T-helper 9 cell (primary cell): ENCODE measurements at regions not wholly inside any gene's neighbourhood (a gene's known extent, or its start where the extent isn't known, plus 50 kb on each side); places are given as distances from the start of the nearest gene placed in this dataset.
"Not testable (repeated sequence)": the region's sequence is repeated elsewhere in the genome, so short reads cannot be mapped to it uniquely, and the experiment has no call there.

ENCODE experiments used
- DNase-seq: peaks from one replicate; pipeline ENCODE4 v3.0.0-alpha.2; 2020

GRCh38 chr5:162487528-162488525 is 420.3 kb downstream of the GABRG2 start:
- DNase-seq = no peak

- no peak for DNase-seq
These were observed 428.7 kb downstream of the GABRG2 start for GRCh38 chr5:162496100-162496808.

- no peak for DNase-seq
These were observed 429.9 kb downstream of the GABRG2 start for GRCh38 chr5:162497455-162497854.

- no peak for DNase-seq
These were observed 435.2 kb downstream of the GABRG2 start for GRCh38 chr5:162502780-162503179.

GRCh38 chr5:162503796-162504195 is 436.2 kb downstream of the GABRG2 start:
- no peak for DNase-seq

- no peak for DNase-seq
These were observed 445.5 kb downstream of the GABRG2 start for GRCh38 chr5:162512935-162513565.

- no peak for DNase-seq
These were observed 446.5 kb downstream of the GABRG2 start for GRCh38 chr5:162514116-162514515.

GRCh38 chr5:162520878-162521277 is 453.3 kb downstream of the GABRG2 start:
- no peak for DNase-seq

- no peak for DNase-seq
These were observed 461.6 kb downstream of the GABRG2 start for GRCh38 chr5:162529209-162529608.

GRCh38 chr5:162529886-162530285 is 462.3 kb downstream of the GABRG2 start:
- DNase-seq = no peak

- DNase-seq = no peak
These were observed 475.9 kb downstream of the GABRG2 start for GRCh38 chr5:162543437-162543836.

- no peak for DNase-seq
These were observed 477.3 kb downstream of the GABRG2 start for GRCh38 chr5:162544905-162545304.

GRCh38 chr5:162550236-162550635 is 482.7 kb downstream of the GABRG2 start:
- DNase-seq = no peak

- DNase-seq = no peak
These were observed 490.5 kb downstream of the GABRG2 start for GRCh38 chr5:162558120-162558519.

GRCh38 chr5:162567644-162568043 is 500.1 kb downstream of the GABRG2 start:
- DNase-seq = no peak

- DNase-seq = no peak
These were observed 506.2 kb downstream of the GABRG2 start for GRCh38 chr5:162573758-162574157.

- DNase-seq = no peak
These were observed 524.2 kb downstream of the GABRG2 start for GRCh38 chr5:162591724-162592123.

- no peak for DNase-seq
These were observed 526.3 kb downstream of the GABRG2 start for GRCh38 chr5:162593881-162594280.

GRCh38 chr5:162603443-162604070 is 536.0 kb downstream of the GABRG2 start:
- no peak for DNase-seq

- DNase-seq = no peak
These were observed 540.3 kb downstream of the GABRG2 start for GRCh38 chr5:162607879-162608278.

- DNase-seq = not testable (repeated sequence)
These were observed 554.2 kb downstream of the GABRG2 start for GRCh38 chr5:162621726-162622263.

GRCh38 chr5:162624110-162624509 is 556.5 kb downstream of the GABRG2 start:
- no peak for DNase-seq

GRCh38 chr5:162637481-162637880 is 569.9 kb downstream of the GABRG2 start:
- no peak for DNase-seq
